DMS 273 treated with DMSO at 0.1 percent for 48 hours (cell line): ENCODE measurements at regions not wholly inside any gene's neighbourhood (a gene's known extent, or its start where the extent isn't known, plus 50 kb on each side); places are given as distances from the start of the nearest gene placed in this dataset.

Experiments used
- DNase-seq: peaks from one replicate; lab custom pipeline; 2025; lab: John Stamatoyannopoulos, UW

DNA sequence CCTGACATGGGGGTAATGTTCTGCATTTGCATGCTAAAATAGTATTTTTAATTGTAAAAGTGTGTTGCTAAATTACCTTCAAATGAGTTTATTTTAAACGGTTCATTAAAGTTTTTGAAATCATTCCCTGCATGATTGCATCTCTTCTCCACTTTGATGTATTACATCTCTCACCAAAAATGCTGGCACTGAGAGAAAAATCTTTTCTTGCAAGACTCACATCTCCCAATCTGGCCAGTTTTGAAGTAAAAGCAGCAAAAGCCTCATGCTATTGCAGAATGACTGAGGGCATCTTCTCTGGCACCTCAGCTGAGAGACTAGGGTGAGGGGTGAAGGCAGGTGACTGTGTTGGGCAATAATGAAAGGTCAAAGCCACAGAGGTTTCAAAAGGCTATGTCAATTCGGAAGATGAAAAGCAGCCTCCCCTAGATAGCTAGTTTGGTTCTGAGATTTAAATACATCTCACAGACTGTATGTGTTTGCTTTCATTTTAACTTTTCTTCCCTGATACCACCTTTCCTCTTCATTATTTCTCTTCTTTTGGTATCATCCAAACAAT is 292.2 kb upstream of the RAG2 start:
- DNase-seq = no peak

DNA sequence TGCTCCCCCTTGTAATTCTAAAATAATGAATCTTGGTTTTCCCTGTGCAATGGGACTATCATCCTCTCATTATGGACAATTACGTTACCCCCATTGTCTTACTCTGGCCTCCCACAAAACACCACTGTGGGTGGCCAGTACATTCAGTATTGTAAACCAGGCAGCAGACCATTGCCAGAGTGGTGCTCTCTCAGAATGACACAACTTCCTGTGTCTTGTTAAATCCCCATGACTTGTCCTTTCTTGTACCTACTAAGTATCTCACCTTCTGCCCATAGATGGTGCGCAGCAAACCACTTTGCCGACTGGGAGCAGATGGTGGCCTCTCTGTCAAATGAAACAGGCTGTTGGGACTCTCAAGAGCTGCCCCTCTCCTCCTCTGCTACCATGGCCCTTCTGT is 287.1 kb upstream of the RAG2 start:
- DNase-seq = no peak

DNA sequence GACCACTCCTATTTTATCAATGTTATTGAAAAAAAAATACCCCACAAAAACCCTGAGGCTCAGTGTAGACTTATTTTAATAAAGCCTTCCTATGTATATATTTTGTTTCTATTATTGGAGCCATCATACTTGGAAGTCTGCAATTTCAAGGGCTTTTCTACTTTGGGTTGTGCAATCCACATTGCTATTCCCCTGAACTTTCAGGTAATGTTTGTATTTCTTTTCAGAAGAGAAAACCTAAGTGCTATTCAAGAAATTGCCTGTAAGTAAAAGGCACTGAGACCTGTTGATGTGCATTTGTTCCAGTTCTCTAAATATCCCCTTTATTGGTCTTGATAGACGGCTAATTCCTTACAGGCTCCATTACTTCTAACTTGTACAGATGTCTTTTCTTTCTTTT is 280.7 kb upstream of the RAG2 start:
- no peak for DNase-seq

DNA sequence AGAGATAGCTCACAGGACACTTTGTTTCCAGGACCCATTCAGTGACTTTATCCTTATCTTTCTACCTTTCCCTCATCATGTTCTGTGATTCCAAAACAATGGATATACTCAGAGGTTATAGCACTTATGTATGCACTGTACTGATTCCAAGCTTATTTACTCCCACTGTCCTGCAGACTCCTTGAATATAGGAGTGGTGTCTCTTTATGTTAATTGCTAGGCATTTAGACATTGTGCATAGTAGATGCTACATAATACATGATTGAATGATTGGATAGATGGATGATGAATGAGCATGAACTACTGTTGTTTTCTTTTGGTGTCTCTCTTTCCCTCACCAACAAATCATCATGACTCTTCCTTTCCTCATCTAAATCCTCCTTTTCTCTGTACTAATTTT is 279.1 kb upstream of the RAG2 start:
- no peak for DNase-seq

DNA sequence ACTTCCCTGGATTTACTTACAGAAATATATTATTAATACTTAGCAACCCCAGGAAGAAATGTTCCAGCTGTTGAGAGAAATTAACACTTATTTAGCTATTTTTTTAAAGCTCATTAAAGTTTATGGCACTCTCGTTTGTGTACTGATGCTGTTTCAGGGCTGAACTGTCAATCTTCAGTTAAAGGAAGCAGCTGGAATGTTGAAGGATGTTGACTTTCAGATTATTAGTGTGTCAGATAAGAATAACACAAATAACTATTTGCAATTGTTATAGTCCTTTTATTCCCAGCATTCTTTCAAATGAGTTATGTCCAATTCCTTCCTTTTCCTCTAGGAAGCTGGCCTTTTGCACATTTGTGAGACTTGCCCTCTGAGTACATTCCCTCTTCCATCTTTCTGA is 278.2 kb upstream of the RAG2 start:
- no peak for DNase-seq

DNA sequence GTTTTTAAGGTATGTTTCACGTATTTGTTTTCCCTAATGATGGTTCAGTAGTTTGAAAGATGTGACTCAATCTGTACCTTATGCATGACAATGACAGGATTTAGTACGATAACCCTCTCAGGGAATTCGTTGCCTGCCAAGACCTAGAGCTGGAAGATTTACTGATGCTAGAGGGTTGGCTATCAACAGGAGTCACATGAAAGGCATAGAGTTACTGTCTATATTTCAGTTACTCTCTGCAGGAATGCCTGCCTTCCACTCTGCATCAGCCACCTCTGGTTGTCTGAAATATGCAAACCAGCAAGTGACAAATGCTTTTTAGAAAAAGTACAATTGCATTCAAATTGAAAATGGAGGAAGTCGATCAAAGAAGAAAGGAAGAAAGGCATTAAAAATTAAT is 276.3 kb upstream of the RAG2 start:
- DNase-seq = no peak

GRCh38 chr11:36870361-36870760 is 272.3 kb upstream of the RAG2 start:
- no peak for DNase-seq

GRCh38 chr11:36868380-36868779 is 270.3 kb upstream of the RAG2 start:
- no peak for DNase-seq

GRCh38 chr11:36865846-36866245 is 267.8 kb upstream of the RAG2 start:
- DNase-seq = no peak

- no peak for DNase-seq
These were observed 256.8 kb upstream of the RAG2 start for GRCh38 chr11:36854875-36855274.

DNA sequence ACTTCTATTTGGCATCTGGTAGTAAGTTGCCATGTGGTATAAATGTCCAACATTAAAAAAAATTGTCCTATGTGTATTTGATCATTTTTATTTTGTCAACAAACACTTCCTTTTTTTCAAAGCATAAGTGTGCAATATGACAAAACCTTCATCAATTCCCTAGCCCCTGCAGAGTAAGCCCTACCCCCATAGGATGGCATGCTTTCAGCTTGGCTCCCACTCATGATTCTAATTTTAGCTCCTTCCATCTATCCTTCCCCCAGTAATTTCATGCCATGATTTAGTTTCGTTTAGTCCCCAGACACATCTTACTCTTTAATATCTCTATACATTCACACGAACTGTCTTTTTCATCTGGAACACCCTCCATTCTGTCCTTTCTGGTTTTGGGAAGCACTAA is 250.6 kb upstream of the RAG2 start:
- DNase-seq = no peak

DNA sequence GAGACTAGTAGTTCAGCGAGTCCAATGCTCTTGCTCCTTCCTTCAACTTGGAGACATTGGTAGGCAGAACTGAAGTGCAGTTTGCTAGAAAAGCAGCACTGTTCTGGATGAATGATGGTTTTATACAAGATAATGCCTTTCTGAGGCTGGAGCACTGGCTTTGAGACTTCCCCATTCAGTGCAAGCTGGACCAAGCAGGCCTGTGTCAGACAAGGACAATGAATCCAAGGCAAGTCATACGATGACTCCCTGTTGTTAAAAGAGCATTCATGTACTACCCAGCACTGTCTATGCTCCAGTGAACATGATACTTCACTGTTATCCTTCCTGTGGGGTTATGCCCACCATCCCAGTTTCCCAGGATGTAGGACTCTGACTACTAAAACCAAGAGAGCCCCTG is 242.3 kb upstream of the RAG2 start:
- no peak for DNase-seq

GRCh38 chr11:36837831-36838437 is 239.9 kb upstream of the RAG2 start:
- no peak for DNase-seq

DNA sequence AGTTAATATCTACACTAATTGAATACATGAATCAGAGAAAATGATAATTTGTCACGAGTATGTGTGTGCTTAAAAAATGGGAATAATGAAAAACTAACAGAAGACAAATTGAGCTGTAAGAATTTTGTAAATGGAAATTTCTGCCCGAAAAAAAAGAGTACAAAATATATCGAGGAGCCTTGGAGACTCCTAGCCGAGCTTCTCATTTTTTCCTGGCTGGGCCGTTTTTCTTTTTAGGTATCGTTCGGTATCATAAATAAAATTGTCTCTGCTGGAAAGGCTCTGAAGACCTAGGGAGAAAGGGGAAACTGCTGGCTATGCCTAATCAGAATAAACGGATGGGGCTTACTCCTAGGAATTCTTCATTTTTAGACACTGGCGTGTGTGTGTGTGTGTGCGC is 227.2 kb upstream of the RAG2 start:
- DNase-seq = no peak

GRCh38 chr11:36824349-36824748 is 226.3 kb upstream of the RAG2 start:
- DNase-seq = no peak

GRCh38 chr11:36822829-36823228 is 224.8 kb upstream of the RAG2 start:
- DNase-seq = no peak

DNA sequence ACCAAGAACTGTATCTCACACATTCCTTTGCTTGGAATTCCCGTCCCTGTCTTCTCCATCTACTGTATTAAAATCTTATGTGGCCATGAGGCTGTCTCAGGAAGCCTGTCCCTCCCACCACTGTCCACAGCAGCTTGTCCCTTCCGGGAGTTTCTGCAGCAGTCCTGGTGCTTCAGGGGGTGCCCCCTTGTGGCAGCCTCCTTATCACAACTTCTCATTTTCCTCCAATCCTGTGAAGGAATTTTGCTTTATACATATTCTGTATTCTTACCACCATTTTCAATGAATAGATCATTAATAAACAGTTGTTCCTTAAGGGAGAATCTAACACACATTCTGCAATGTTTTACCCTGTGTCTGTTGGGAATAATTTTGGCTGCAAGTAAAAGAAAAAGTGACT is 220.4 kb upstream of the RAG2 start:
- DNase-seq = no peak

DNA sequence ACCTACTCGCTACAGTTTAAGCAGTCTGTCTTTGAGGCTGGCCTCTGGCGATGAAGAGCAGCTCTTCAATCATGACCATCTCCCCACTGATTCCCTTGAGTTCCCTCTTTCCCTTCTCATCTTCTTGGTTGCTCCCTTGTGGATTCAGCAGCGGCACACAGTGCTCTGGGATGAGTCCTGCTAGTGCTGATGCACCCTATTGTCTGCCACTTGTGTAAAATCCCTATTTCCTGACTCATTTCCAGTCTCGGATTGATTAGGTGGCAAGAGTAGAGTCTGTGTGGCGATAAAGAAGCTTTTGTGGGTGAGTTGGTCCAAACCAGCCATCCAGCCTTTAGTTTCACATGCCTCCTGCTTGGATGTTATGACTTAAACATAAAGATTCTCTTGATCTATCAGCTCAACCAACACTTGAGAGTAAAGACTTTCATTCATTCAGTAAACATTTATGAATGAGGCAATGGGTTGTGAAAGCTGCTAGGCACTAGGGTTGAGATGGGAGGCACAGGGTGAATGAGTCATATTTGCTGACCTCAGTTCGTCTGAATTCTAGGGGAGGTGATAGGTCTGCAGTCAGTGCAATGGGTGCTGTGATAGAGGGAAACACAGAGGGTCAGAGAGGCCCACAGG is 219.4 kb upstream of the RAG2 start:
- DNase-seq = no peak

- no peak for DNase-seq
These were observed 211.3 kb upstream of the RAG2 start for GRCh38 chr11:36809303-36809702.

- no peak for DNase-seq
These were observed 209.8 kb upstream of the RAG2 start for GRCh38 chr11:36807871-36808270.

GRCh38 chr11:36803084-36803483 is 205.0 kb upstream of the RAG2 start:
- DNase-seq = no peak

DNA sequence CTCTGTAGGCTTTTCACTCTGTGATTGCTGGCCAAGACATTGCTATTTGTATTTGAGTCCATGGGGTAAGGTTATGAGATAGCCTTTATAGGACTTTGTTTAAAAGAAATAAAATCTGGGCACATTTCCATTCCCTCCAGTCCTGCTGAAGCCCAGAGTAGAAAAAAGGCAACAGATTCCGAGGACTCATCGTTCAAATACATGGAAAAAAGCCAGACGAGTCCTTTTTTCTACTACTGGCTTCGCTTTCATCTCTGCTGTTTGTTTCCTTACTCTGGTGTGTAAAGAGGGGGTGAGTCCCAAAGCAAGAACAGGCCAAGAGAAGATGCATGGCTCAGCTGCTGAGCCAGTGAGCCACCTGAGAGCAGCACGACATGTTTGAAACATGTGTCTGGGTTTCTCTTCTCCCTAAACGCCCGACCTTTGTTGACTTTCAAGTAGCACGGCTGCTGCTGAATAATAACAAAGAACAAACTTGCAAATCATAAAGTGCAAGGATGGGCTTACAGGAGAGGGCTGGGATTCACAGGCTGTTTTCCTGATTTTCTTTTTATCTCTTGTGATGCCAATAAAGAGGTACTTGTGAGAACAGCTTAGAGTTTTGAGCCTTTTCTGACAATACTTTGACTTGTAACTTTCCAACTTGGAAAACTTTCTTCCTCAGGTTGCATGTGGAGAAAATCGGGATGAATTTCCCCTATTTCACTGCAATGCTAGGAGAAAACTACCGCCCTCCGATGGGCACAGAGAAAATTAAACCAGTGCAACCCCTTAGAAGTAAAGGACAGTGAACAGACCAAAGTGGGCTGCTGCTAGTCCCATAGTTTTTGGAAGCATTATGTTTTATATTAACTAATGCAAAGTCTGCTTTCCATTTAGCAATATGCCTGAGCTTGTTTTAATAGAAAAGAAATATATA is 195.2 kb upstream of the RAG2 start:
- no peak for DNase-seq

DNA sequence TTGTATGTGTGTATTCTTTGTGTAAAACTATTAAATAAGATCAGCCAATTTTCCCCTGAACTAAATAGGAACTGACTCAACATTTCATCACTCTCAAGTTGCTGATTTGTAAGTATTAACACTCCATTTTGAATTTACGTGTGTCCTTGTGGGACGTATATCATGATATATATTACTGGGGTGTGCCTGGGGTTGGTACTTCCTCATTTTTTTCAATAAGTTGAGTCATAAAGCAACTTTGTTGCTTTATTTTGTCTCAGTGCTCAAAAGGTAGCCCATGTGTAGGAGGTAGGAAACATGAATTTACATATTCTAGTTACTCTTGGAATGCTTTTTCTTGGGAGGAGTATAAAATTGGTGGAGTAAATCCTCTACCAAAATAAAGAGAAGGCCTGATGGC is 193.9 kb upstream of the RAG2 start:
- no peak for DNase-seq
